WTC11 (cell line): ENCODE measurements at regions not wholly inside any gene's neighbourhood (a gene's known extent, or its start where the extent isn't known, plus 50 kb on each side); places are given as distances from the start of the nearest gene placed in this dataset.

Experiments used
- ATAC-seq: fragments of 200-7000 bp; cut with Tn5 transposase; 2 replicates; pipeline ENCODE4 v1.10.0; 2021; ENCODE audit warnings: mild to moderate bottlenecking, moderate library complexity
- CTCF ChIA-PET: fragments of 300-600 bp; sonication (Branson Sonifier 250); formaldehyde crosslinking; loops from one replicate; lab custom pipeline; 2021; ENCODE audit warnings: antibody characterized with exemption; lab: Charles Lee
- POLR2A ChIA-PET: fragments of 350-600 bp; sonication (Branson Sonifier 250); formaldehyde crosslinking; loops from one replicate; lab custom pipeline; 2021; ENCODE audit warnings: antibody characterized with exemption; lab: Charles Lee
- DNase-seq: peaks from one replicate; pipeline ENCODE4 v3.0.0; 2021; ENCODE audit warnings: low spot score
- H3K27ac Mint-ChIP-seq: 2 replicates; pipeline ENCODE4 v1.8.0; 2021; ENCODE audit warnings: mixed read lengths
- H3K27me3 Mint-ChIP-seq: 2 replicates; pipeline ENCODE4 v1.8.0; 2021; ENCODE audit warnings: low read depth, mild to moderate bottlenecking, moderate library complexity, mixed read lengths
- H3K36me3 Mint-ChIP-seq: 2 replicates; pipeline ENCODE4 v1.8.0; 2021; ENCODE audit warnings: mixed read lengths
- H3K4me1 Mint-ChIP-seq: 2 replicates; pipeline ENCODE4 v1.8.0; 2022; ENCODE audit warnings: mixed read lengths
- H3K4me3 Mint-ChIP-seq: 2 replicates; pipeline ENCODE4 v1.8.0; 2021; ENCODE audit warnings: mild to moderate bottlenecking, moderate library complexity, mixed read lengths
- H3K9me3 Mint-ChIP-seq: 2 replicates; pipeline ENCODE4 v1.8.0; 2021; ENCODE audit warnings: mixed read lengths
- CREB1 ChIP-seq: sonication (generic); formaldehyde crosslinking; IDR thresholded peaks from 2 replicates; pipeline ENCODE4 v1.8.0; 2023; ENCODE audit warnings: mild to moderate bottlenecking, missing genetic modification reagents
- CREM ChIP-seq: sonication (generic); formaldehyde crosslinking; IDR thresholded peaks from 2 replicates; pipeline ENCODE4 v1.8.1; 2022; ENCODE audit warnings: mild to moderate bottlenecking, missing genetic modification reagents, moderate library complexity
- FOXJ3 ChIP-seq: sonication (generic); formaldehyde crosslinking; IDR thresholded peaks from 2 replicates; pipeline ENCODE4 v1.9.0; 2021; ENCODE audit warnings: missing genetic modification reagents, mild to moderate bottlenecking, borderline replicate concordance
- FOXP1 ChIP-seq: sonication (generic); formaldehyde crosslinking; IDR thresholded peaks from 2 replicates; pipeline ENCODE4 v1.8.0; 2022; ENCODE audit warnings: missing genetic modification reagents, mild to moderate bottlenecking, moderate library complexity, borderline replicate concordance
- GABPB1 ChIP-seq: sonication (generic); formaldehyde crosslinking; IDR thresholded peaks from 2 replicates; pipeline ENCODE4 v1.8.1; 2023; ENCODE audit warnings: mild to moderate bottlenecking, missing genetic modification reagents
- KAT7 ChIP-seq: sonication (generic); formaldehyde crosslinking; IDR thresholded peaks from 2 replicates; pipeline ENCODE4 v1.8.1; 2023; ENCODE audit warnings: missing genetic modification reagents, mild to moderate bottlenecking, borderline replicate concordance
- NFE2L1 ChIP-seq: sonication (generic); formaldehyde crosslinking; IDR thresholded peaks from 2 replicates; pipeline ENCODE4 v1.8.1; 2023; ENCODE audit warnings: missing genetic modification reagents
- RELA ChIP-seq: sonication (generic); formaldehyde crosslinking; IDR thresholded peaks from 2 replicates; pipeline ENCODE4 v1.8.1; 2022; ENCODE audit warnings: missing genetic modification reagents, mild to moderate bottlenecking, borderline replicate concordance
- TEAD4 ChIP-seq: sonication (generic); formaldehyde crosslinking; IDR thresholded peaks from 2 replicates; pipeline ENCODE4 v1.8.0; 2022; ENCODE audit warnings: mild to moderate bottlenecking, missing genetic modification reagents
- ZBTB43 ChIP-seq: sonication (generic); formaldehyde crosslinking; IDR thresholded peaks from 2 replicates; pipeline ENCODE4 v1.8.1; 2023; ENCODE audit warnings: mild to moderate bottlenecking, missing genetic modification reagents
- ZNF219 ChIP-seq: sonication (generic); formaldehyde crosslinking; IDR thresholded peaks from 2 replicates; pipeline ENCODE4 v1.8.0; 2023; ENCODE audit warnings: missing genetic modification reagents, mild to moderate bottlenecking, borderline replicate concordance
- ZNF416 ChIP-seq: fragments of 250-450 bp; sonication (Bioruptor Pico); IDR thresholded peaks from 2 replicates; pipeline ENCODE4 v1.9.0; 2021; ENCODE audit warnings: mild to moderate bottlenecking, inconsistent platforms
- ZNF425 ChIP-seq: fragments of 250-450 bp; sonication (Bioruptor Pico); conservative IDR thresholded peaks from 2 replicates; pipeline ENCODE4 v1.9.0; 2021; ENCODE audit warnings: mild to moderate bottlenecking
- TF ChIP-seq, protein P1 (sequence below): sonication (generic); formaldehyde crosslinking; IDR thresholded peaks from 2 replicates; pipeline ENCODE4 v1.8.0; 2022; ENCODE audit warnings: missing genetic modification reagents
- TF ChIP-seq, protein P2 (sequence below): sonication (generic); formaldehyde crosslinking; IDR thresholded peaks from 2 replicates; pipeline ENCODE4 v1.8.0; 2022; ENCODE audit warnings: mild to moderate bottlenecking, missing genetic modification reagents
- TF ChIP-seq, protein P3 (sequence below): sonication (generic); formaldehyde crosslinking; IDR thresholded peaks from 2 replicates; pipeline ENCODE4 v1.8.1; 2023; ENCODE audit warnings: mild to moderate bottlenecking, missing genetic modification reagents, moderate library complexity
- TF ChIP-seq, protein P4 (sequence below): fragments of 250-450 bp; sonication (Bioruptor Pico); IDR thresholded peaks from 2 replicates; pipeline ENCODE4 v1.9.0; 2021; ENCODE audit warnings: moderate library complexity, mild to moderate bottlenecking, inconsistent platforms, borderline replicate concordance

DNA sequence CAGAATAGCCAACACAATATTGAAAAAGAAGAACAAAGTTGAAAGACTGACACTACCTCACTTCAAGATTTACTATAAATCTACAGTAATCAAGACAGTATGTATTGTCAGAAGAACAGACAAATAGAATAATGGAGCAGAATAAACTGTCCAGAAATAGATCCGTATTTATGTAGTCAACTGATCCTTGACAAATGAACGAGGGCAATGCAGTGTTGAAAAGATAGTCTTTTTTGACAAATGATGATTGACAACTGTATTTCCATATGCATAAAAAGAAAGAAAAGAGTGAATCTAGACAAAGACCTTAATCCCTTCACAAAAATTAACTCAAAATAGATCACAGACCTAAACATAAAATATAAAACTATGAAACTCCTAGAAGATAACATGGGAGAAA, 767.1 kb downstream of the KCNA4 start:
- CTCF ChIA-PET: no interaction called here
- H3K27me3 Mint-ChIP-seq: no peaks in the 10 kb centered on the region
- no peak overlapping the region for H3K27ac Mint-ChIP-seq
- no peak for DNase-seq
- H3K4me3 Mint-ChIP-seq: no peak overlapping the region
- H3K4me1 Mint-ChIP-seq: no peaks in the 10 kb centered on the region
- H3K36me3 Mint-ChIP-seq: no peaks in the 10 kb centered on the region
- no peak for ATAC-seq
- TF ChIP-seq, protein P1, sequence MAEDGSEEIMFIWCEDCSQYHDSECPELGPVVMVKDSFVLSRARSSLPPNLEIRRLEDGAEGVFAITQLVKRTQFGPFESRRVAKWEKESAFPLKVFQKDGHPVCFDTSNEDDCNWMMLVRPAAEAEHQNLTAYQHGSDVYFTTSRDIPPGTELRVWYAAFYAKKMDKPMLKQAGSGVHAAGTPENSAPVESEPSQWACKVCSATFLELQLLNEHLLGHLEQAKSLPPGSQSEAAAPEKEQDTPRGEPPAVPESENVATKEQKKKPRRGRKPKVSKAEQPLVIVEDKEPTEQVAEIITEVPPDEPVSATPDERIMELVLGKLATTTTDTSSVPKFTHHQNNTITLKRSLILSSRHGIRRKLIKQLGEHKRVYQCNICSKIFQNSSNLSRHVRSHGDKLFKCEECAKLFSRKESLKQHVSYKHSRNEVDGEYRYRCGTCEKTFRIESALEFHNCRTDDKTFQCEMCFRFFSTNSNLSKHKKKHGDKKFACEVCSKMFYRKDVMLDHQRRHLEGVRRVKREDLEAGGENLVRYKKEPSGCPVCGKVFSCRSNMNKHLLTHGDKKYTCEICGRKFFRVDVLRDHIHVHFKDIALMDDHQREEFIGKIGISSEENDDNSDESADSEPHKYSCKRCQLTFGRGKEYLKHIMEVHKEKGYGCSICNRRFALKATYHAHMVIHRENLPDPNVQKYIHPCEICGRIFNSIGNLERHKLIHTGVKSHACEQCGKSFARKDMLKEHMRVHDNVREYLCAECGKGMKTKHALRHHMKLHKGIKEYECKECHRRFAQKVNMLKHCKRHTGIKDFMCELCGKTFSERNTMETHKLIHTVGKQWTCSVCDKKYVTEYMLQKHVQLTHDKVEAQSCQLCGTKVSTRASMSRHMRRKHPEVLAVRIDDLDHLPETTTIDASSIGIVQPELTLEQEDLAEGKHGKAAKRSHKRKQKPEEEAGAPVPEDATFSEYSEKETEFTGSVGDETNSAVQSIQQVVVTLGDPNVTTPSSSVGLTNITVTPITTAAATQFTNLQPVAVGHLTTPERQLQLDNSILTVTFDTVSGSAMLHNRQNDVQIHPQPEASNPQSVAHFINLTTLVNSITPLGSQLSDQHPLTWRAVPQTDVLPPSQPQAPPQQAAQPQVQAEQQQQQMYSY (CRISPR knock-in tag): no peak
- TF ChIP-seq GABPB1 (CRISPR knock-in tag) (no peak), ZNF219 (no peak), ZNF416 (no peak)
- TF ChIP-seq, all 79 proteins: peak for 0
- H3K9me3 Mint-ChIP-seq: no peaks in the 10 kb centered on the region
- POLR2A ChIA-PET: no interaction called here

- Mint-ChIP-seq H3K27me3 (no peaks in the 10 kb centered on the region), H3K4me1 (no peaks in the 10 kb centered on the region)
- POLR2A ChIA-PET: no interaction called here
Observed at GRCh38 chr11:29244355-29244754, 772.5 kb downstream of the KCNA4 start.

GRCh38 chr11:29243616-29244015, 773.2 kb downstream of the KCNA4 start:
- DNase-seq: no peak
- H3K4me3 Mint-ChIP-seq: no peak overlapping the region
- CTCF ChIA-PET: no interaction called here
- no peak for TF ChIP-seq CREM (CRISPR knock-in tag)
- no peak for TF ChIP-seq FOXJ3 (CRISPR knock-in tag)
- TF ChIP-seq KAT7 (CRISPR knock-in tag): no peak
- TF ChIP-seq ZNF416: no peak
- TF ChIP-seq, protein P2, sequence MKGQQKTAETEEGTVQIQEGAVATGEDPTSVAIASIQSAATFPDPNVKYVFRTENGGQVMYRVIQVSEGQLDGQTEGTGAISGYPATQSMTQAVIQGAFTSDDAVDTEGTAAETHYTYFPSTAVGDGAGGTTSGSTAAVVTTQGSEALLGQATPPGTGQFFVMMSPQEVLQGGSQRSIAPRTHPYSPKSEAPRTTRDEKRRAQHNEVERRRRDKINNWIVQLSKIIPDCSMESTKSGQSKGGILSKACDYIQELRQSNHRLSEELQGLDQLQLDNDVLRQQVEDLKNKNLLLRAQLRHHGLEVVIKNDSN: no peak
- no peak for TF ChIP-seq FOXP1 (CRISPR knock-in tag)
- no peak for TF ChIP-seq RELA (CRISPR knock-in tag)
- TF ChIP-seq ZBTB43: no peak
- no peak for TF ChIP-seq CREB1
- POLR2A ChIA-PET: no interaction called here
- no peaks in the 10 kb centered on the region for H3K36me3 Mint-ChIP-seq
- peaks cover 9% of the 10 kb centered on the region for H3K9me3 Mint-ChIP-seq
- ATAC-seq: no peak
- H3K4me1 Mint-ChIP-seq: no peaks in the 10 kb centered on the region
- no peaks in the 10 kb centered on the region for H3K27me3 Mint-ChIP-seq
- H3K27ac Mint-ChIP-seq: no peak overlapping the region

More at GRCh38 chr11:29244355-29244754, 772.5 kb downstream of the KCNA4 start:
- Mint-ChIP-seq H3K9me3 (peaks cover 9% of the 10 kb centered on the region), H3K27ac (no peak overlapping the region), H3K36me3 (no peaks in the 10 kb centered on the region), H3K4me3 (no peak overlapping the region)
- TF ChIP-seq NFE2L1 (CRISPR knock-in tag): no peak
- TF ChIP-seq ZNF425: no peak
- TF ChIP-seq, protein P3, sequence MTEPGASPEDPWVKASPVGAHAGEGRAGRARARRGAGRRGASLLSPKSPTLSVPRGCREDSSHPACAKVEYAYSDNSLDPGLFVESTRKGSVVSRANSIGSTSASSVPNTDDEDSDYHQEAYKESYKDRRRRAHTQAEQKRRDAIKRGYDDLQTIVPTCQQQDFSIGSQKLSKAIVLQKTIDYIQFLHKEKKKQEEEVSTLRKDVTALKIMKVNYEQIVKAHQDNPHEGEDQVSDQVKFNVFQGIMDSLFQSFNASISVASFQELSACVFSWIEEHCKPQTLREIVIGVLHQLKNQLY: no peak
- TF ChIP-seq ZNF416: no peak
- TF ChIP-seq CREM (CRISPR knock-in tag): no peak
- TF ChIP-seq, protein P4, sequence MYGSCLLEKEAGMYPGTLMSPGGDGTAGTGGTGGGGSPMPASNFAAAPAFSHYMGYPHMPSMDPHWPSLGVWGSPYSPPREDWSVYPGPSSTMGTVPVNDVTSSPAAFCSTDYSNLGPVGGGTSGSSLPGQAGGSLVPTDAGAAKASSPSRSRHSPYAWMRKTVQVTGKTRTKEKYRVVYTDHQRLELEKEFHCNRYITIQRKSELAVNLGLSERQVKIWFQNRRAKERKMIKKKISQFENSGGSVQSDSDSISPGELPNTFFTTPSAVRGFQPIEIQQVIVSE (CRISPR knock-in tag): no peak
- no peak for TF ChIP-seq TEAD4 (CRISPR knock-in tag)
- ATAC-seq (no peak), DNase-seq (no peak)
- CTCF ChIA-PET: interaction anchor here (0.6 kb wide), 1 partner anchor 1455 kb away, joined by 4 read pairs; no protein-coding TSS in a partner anchor
